DMS79 (cell line): ENCODE measurements at regions not wholly inside any gene's neighbourhood (a gene's known extent, or its start where the extent isn't known, plus 50 kb on each side); places are given as distances from the start of the nearest gene placed in this dataset.

Source experiments
- DNase-seq: peaks from one replicate; lab custom pipeline; 2025; lab: John Stamatoyannopoulos, UW

GRCh38 chr14:98379830-98380229, 892.2 kb downstream of the BCL11B start:
- DNase-seq: no peak

GRCh38 chr14:98382662-98383061, 889.3 kb downstream of the BCL11B start:
- DNase-seq: no peak

GRCh38 chr14:98385851-98386250, 886.1 kb downstream of the BCL11B start:
- no peak for DNase-seq

GRCh38 chr14:98391061-98391460, 880.9 kb downstream of the BCL11B start:
- no peak for DNase-seq

- no peak for DNase-seq
Observed at GRCh38 chr14:98393527-98393926, 878.5 kb downstream of the BCL11B start.

GRCh38 chr14:98404811-98405210, 867.2 kb downstream of the BCL11B start:
- DNase-seq: no peak

- DNase-seq: no peak
Observed at GRCh38 chr14:98408024-98408555, 863.9 kb downstream of the BCL11B start.

GRCh38 chr14:98408713-98409112, 863.3 kb downstream of the BCL11B start:
- DNase-seq: no peak

- DNase-seq: no peak
Observed at GRCh38 chr14:98411154-98411553, 860.8 kb downstream of the BCL11B start.

GRCh38 chr14:98412431-98412830, 859.6 kb downstream of the BCL11B start:
- DNase-seq: no peak

- no peak for DNase-seq
Observed at GRCh38 chr14:98415766-98416165, 856.2 kb downstream of the BCL11B start.

GRCh38 chr14:98417001-98417400, 855.0 kb downstream of the BCL11B start:
- no peak for DNase-seq

GRCh38 chr14:98428483-98428994, 843.5 kb downstream of the BCL11B start:
- no peak for DNase-seq

- no peak for DNase-seq
Observed at GRCh38 chr14:98433436-98433835, 838.6 kb downstream of the BCL11B start.

GRCh38 chr14:98437113-98437512, 834.9 kb downstream of the BCL11B start:
- no peak for DNase-seq

- no peak for DNase-seq
Observed at GRCh38 chr14:98444077-98444476, 827.9 kb downstream of the BCL11B start.

GRCh38 chr14:98445718-98446117, 826.3 kb downstream of the BCL11B start:
- no peak for DNase-seq

- DNase-seq: no peak
Observed at GRCh38 chr14:98446508-98446907, 825.5 kb downstream of the BCL11B start.

GRCh38 chr14:98456231-98456630, 815.8 kb downstream of the BCL11B start:
- no peak for DNase-seq

GRCh38 chr14:98458702-98459101, 813.3 kb downstream of the BCL11B start:
- no peak for DNase-seq

GRCh38 chr14:98462908-98463307, 809.1 kb downstream of the BCL11B start:
- no peak for DNase-seq

GRCh38 chr14:98466807-98467206, 805.2 kb downstream of the BCL11B start:
- DNase-seq: no peak

GRCh38 chr14:98470663-98471062, 801.3 kb downstream of the BCL11B start:
- no peak for DNase-seq

- DNase-seq: no peak
Observed at GRCh38 chr14:98474900-98475299, 797.1 kb downstream of the BCL11B start.

- DNase-seq: no peak
Observed at GRCh38 chr14:98477935-98478334, 794.1 kb downstream of the BCL11B start.
